ENCODE measurements at regions not wholly inside any gene's neighbourhood (a gene's known extent, or its start where the extent isn't known, plus 50 kb on each side); places are given as distances from the start of the nearest gene placed in this dataset.
"Not testable (repeated sequence)": the region's sequence is repeated elsewhere in the genome, so short reads cannot be mapped to it uniquely, and the experiment has no call there.

GRCh38 chr12:47478426-47478825 lies 227.4 kb downstream of the RPAP3 start:
- DNase-seq = no peak

- DNase-seq = no peak
Observed at GRCh38 chr12:47473091-47473490, 232.7 kb downstream of the RPAP3 start.

- DNase-seq = not testable (repeated sequence)
Observed at GRCh38 chr12:47470349-47470748, 235.5 kb downstream of the RPAP3 start.

GRCh38 chr12:47463918-47464317 lies 241.9 kb downstream of the RPAP3 start:
- not testable (repeated sequence) for DNase-seq

- no peak for DNase-seq
Observed at GRCh38 chr12:47458279-47458678, 247.6 kb downstream of the RPAP3 start.

- DNase-seq = no peak
Observed at GRCh38 chr12:47449797-47450196, 256.0 kb downstream of the RPAP3 start.

- no peak for DNase-seq
Observed at GRCh38 chr12:47442310-47442709, 263.5 kb downstream of the RPAP3 start.

GRCh38 chr12:47441490-47441889 lies 264.3 kb downstream of the RPAP3 start:
- DNase-seq = no peak

GRCh38 chr12:47438175-47438574 lies 267.7 kb downstream of the RPAP3 start:
- DNase-seq = no peak

- DNase-seq = no peak
Observed at GRCh38 chr12:47437570-47437969, 268.3 kb downstream of the RPAP3 start.

GRCh38 chr12:47433876-47434275 lies 272.0 kb downstream of the RPAP3 start:
- no peak for DNase-seq

GRCh38 chr12:47426678-47427309 lies 279.0 kb downstream of the RPAP3 start:
- DNase-seq = not testable (repeated sequence)

GRCh38 chr12:47422611-47423010 lies 283.2 kb downstream of the RPAP3 start:
- no peak for DNase-seq

GRCh38 chr12:47419497-47419896 lies 286.3 kb downstream of the RPAP3 start:
- DNase-seq = no peak

- peak; percentile 65 for DNase-seq
Observed at GRCh38 chr12:47417955-47418354, 287.9 kb downstream of the RPAP3 start.

GRCh38 chr12:47417121-47417520 lies 288.7 kb downstream of the RPAP3 start:
- no peak for DNase-seq

- DNase-seq = no peak
Observed at GRCh38 chr12:47415054-47415453, 290.8 kb downstream of the RPAP3 start.

GRCh38 chr12:47414511-47414910 lies 291.3 kb downstream of the RPAP3 start:
- no peak for DNase-seq

GRCh38 chr12:47413806-47414205 lies 292.0 kb downstream of the RPAP3 start:
- DNase-seq = no peak

GRCh38 chr12:47412601-47413236 lies 293.1 kb downstream of the RPAP3 start:
- DNase-seq = no peak

- DNase-seq = no peak
Observed at GRCh38 chr12:47411966-47412365, 293.9 kb downstream of the RPAP3 start.

GRCh38 chr12:47410862-47411261 lies 295.0 kb downstream of the RPAP3 start:
- DNase-seq = no peak

- no peak for DNase-seq
Observed at GRCh38 chr12:47410383-47410782, 295.4 kb downstream of the RPAP3 start.

- no peak for DNase-seq
Observed at GRCh38 chr12:47409310-47409987, 296.4 kb downstream of the RPAP3 start.

All from retina (tissue), 1 donor.